Right atrium auricular region (tissue), 2 donors: ENCODE measurements at regions not wholly inside any gene's neighbourhood (a gene's known extent, or its start where the extent isn't known, plus 50 kb on each side); places are given as distances from the start of the nearest gene placed in this dataset.

Experiments
- DNase-seq: peaks from one replicate; pipeline ENCODE4 v3.0.0-alpha.2; 2019; ENCODE audit warnings: low spot score
- H3K27ac ChIP-seq, 2 donors: fragments of 200-600 bp; sonication (generic); 1 replicate in 1 of 2; 2 replicates in 1 of 2; pipeline ENCODE4 v1.5.1; 2016 to 2019
- H3K27me3 ChIP-seq, 2 donors: fragments of 200-600 bp; sonication (generic); one replicate each; pipeline versions ENCODE4 v1.5.1 to v1.6.0; 2017 to 2019
- H3K36me3 ChIP-seq: fragments of 200-600 bp; sonication (generic); one replicate; pipeline ENCODE4 v1.5.1; 2016
- H3K4me1 ChIP-seq, 2 donors: fragments of 200-600 bp; sonication (generic); one replicate each; pipeline versions ENCODE4 v1.5.1 to v1.6.0; 2017 to 2019
- H3K4me3 ChIP-seq, 2 donors: fragments of 200-600 bp; sonication (generic); 1 replicate in 1 of 2; 2 replicates in 1 of 2; pipeline ENCODE4 v1.5.1; 2017 to 2019; ENCODE audit warnings: mild to moderate bottlenecking in 1 of 2, moderate library complexity in 1 of 2
- H3K9me3 ChIP-seq, 2 donors: fragments of 200-600 bp; sonication (generic); one replicate each; pipeline ENCODE4 v1.5.1; 2019
- CTCF ChIP-seq, 2 donors: fragments of 200-600 bp; sonication (generic); IDR thresholded peaks; one replicate each; pipeline ENCODE4 v1.5.1; 2019; ENCODE audit warnings: antibody characterized with exemption in 2 of 2

DNA sequence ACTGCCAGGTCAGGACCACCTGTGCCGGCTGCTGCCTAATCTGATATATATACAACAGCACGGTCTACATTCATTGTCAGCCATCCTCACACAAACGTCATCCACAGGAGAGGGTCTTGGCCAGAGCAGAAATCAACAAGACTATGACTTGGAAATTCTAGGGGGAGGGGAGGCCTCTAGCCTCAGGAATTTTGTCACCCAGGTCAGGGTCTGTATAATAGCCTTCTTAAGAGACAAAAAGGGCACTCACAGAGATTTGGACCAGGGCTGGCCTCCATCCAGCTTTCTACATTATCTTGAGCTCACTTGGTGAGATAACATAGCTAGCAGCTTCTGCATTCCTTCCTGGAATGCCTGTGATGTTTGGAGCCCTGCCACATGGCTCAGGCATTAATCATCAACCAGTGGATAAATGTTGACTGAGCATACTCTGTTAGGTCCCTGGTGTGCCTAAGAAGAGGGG, 50.4 kb upstream of the CTIF start:
- H3K4me3 ChIP-seq = no peak overlapping the region
- H3K4me1 ChIP-seq = peaks cover 0 to 16% of the 10 kb centered on the region in 2 donors
- no peaks in the 10 kb centered on the region for H3K27me3 ChIP-seq
- H3K27ac ChIP-seq = peak overlapping the region in 1 of 2 donors; percentile 58
- no peak for TF ChIP-seq CTCF (IDR thresholded peaks at IDR 0.05)
- H3K36me3 ChIP-seq = no peaks in the 10 kb centered on the region
- H3K9me3 ChIP-seq = no peaks in the 10 kb centered on the region
- peak; percentile 93 for DNase-seq

DNA sequence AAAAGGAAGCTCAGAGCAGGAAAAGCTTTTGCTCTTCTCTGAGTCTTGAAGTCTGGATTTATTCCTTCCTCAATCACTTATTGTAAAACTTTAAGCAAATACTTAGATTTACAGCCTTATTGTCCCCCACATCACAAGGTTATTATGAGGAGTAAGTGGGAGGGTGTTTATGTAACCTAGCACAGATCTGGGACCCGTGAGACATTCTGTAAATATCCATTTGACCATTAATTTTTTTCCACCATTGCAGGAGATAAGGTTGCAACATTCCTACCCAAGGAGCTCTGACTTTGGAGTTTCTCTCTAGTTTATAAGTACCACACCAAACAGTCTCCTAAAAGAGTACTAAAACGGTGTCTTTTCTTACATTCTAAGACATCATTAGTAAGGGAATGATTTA, 52.1 kb upstream of the CTIF start:
- no peak overlapping the region for H3K4me3 ChIP-seq
- no peak for TF ChIP-seq CTCF (IDR thresholded peaks at IDR 0.05)
- DNase-seq = no peak
- H3K27ac ChIP-seq = no peak overlapping the region
- no peaks in the 10 kb centered on the region for H3K36me3 ChIP-seq
- no peaks in the 10 kb centered on the region for H3K9me3 ChIP-seq
- H3K27me3 ChIP-seq = no peaks in the 10 kb centered on the region
- peaks cover 0 to 14% of the 10 kb centered on the region in 2 donors for H3K4me1 ChIP-seq

GRCh38 chr18:48485828-48486405, 52.9 kb upstream of the CTIF start:
- TF ChIP-seq CTCF (IDR thresholded peaks at IDR 0.05) = no peak
- Histone ChIP-seq H3K36me3 (no peaks in the 10 kb centered on the region), H3K27ac (no peak overlapping the region), H3K4me1 (peaks cover 0 to 14% of the 10 kb centered on the region in 2 donors), H3K9me3 (no peaks in the 10 kb centered on the region), H3K27me3 (no peaks in the 10 kb centered on the region), H3K4me3 (no peak overlapping the region)
- DNase-seq = no peak

DNA sequence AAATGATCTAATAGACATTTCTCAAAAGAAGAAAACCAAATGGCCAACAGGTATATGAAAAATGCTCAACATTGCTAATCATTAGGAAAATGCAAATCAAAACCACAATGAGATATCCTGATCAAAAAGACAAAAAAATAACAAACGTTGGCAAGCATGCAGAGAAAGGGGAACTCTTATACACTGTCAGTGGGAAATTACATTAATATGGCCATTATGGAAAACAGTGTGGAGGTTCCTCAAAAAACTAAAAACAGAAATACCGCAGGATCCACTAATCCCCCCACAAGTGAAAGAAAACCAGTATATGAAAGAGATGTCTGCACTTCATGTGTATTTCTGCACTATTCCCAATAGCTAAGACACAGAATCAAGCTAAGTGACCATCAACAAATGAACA, 57.7 kb upstream of the CTIF start:
- DNase-seq = no peak
- H3K36me3 ChIP-seq = no peaks in the 10 kb centered on the region
- H3K27ac ChIP-seq = no peak overlapping the region
- no peak for TF ChIP-seq CTCF (IDR thresholded peaks at IDR 0.05)
- H3K4me3 ChIP-seq = no peak overlapping the region
- H3K9me3 ChIP-seq = no peaks in the 10 kb centered on the region
- H3K4me1 ChIP-seq = no peaks in the 10 kb centered on the region
- no peaks in the 10 kb centered on the region for H3K27me3 ChIP-seq

DNA sequence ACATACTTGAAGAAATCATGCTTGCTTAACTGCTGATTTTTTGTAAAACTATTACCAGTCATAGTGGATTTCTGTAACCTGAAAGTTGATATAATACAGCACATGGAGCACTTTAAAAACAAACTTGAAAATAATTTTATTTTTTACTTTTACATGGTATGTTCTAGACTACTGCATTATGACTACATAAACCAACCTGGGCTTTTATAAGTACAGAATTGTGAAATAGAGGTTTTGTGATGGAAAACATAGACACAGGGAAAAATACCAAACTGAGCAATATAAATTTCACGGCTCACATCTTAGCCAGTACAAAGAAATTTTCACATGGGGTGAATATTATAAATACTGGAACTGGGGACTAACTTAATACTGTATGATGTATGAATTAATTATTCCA, 59.3 kb upstream of the CTIF start:
- DNase-seq = no peak
- Histone ChIP-seq H3K27ac (no peak overlapping the region), H3K27me3 (no peaks in the 10 kb centered on the region), H3K4me3 (no peak overlapping the region), H3K9me3 (no peaks in the 10 kb centered on the region), H3K36me3 (no peaks in the 10 kb centered on the region), H3K4me1 (no peaks in the 10 kb centered on the region)
- no peak for TF ChIP-seq CTCF (IDR thresholded peaks at IDR 0.05)

DNA sequence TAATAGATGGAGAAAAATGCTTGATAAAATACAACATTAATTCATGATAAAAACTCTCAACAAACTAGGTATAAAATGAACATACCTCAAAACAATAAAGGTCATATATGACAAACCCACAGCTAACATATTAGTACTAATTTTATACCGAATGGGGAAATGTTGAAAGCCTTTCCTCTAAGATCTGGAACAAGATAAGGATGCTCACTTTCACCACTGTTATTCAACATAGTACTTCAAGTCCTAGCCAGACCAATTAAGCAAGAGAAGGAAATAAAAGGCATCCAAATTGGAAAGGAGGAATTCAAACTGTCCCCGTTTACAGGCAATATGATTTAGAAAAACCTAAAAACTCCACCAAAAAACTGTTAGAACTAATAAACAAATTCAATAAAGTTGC, 61.5 kb upstream of the CTIF start:
- Histone ChIP-seq H3K4me1 (no peaks in the 10 kb centered on the region), H3K36me3 (no peaks in the 10 kb centered on the region), H3K27ac (no peak overlapping the region), H3K9me3 (no peaks in the 10 kb centered on the region), H3K4me3 (no peak overlapping the region), H3K27me3 (no peaks in the 10 kb centered on the region)
- TF ChIP-seq CTCF (IDR thresholded peaks at IDR 0.05) = no peak
- DNase-seq = no peak
